Caco-2 (cell line): ENCODE measurements at regions not wholly inside any gene's neighbourhood (a gene's known extent, or its start where the extent isn't known, plus 50 kb on each side); places are given as distances from the start of the nearest gene placed in this dataset.
"Not testable (repeated sequence)": the region's sequence is repeated elsewhere in the genome, so short reads cannot be mapped to it uniquely, and the experiment has no call there.

ENCODE experiments used
- BruUV-seq: library from RNA; stranded (reverse); fragments of 400-500 nt; replicated peaks from 2 replicates; lab custom pipeline; 2021; lab: Mats Ljungman, UMichigan
- CTCF ChIA-PET: fragments of 300-600 bp; sonication (Branson Sonifier 250); formaldehyde crosslinking; loops from one replicate; lab custom pipeline; 2022; ENCODE audit warnings: antibody characterized with exemption; lab: Charles Lee
- POLR2A ChIA-PET: fragments of 300-600 bp; sonication (Branson Sonifier 250); formaldehyde crosslinking; loops from one replicate; lab custom pipeline; 2022; ENCODE audit warnings: antibody characterized with exemption; lab: Charles Lee
- DNase-seq, 2 experiments: peaks; one replicate each; pipeline versions ENCODE4 v3.0.0 to v3.0.0-alpha.2; 2020 to 2022
- H3K27me3 ChIP-seq: replicated peaks from 2 replicates; pipeline ENCODE4 v1.6.0; 2011; ENCODE audit warnings: low read length; ENCODE audit not compliant: control insufficient read depth, insufficient read depth
- H3K36me3 ChIP-seq: 2 replicates; pipeline ENCODE4 v1.5.1; 2011; ENCODE audit warnings: low read length; ENCODE audit not compliant: control insufficient read depth, insufficient read depth
- H3K4me1 ChIP-seq: fragments of 250-450 bp; sonication (Bioruptor Pico); 2 replicates; pipeline ENCODE4 v1.5.1; 2020; ENCODE audit warnings: mild to moderate bottlenecking
- H3K4me3 ChIP-seq: 2 replicates; pipeline ENCODE4 v1.5.1; 2011; ENCODE audit warnings: low read depth, mild to moderate bottlenecking, control low read depth, low read length
- H3K9me3 ChIP-seq: fragments of 250-450 bp; sonication (Bioruptor Pico); 2 replicates; pipeline ENCODE4 v1.5.1; 2020; ENCODE audit warnings: mild to moderate bottlenecking, moderate library complexity
- H3K27ac Mint-ChIP-seq: one replicate; pipeline ENCODE4 v1.8.0; 2022; ENCODE audit warnings: mixed read lengths; ENCODE audit not compliant: unreplicated experiment
- H3K27me3 Mint-ChIP-seq: one replicate; pipeline ENCODE4 v1.8.0; 2022; ENCODE audit warnings: mixed read lengths; ENCODE audit not compliant: insufficient read depth, unreplicated experiment
- H3K36me3 Mint-ChIP-seq: one replicate; pipeline ENCODE4 v1.8.0; 2022; ENCODE audit warnings: mild to moderate bottlenecking, mixed read lengths; ENCODE audit not compliant: insufficient read depth, unreplicated experiment
- H3K4me1 Mint-ChIP-seq: one replicate; pipeline ENCODE4 v1.8.0; 2022; ENCODE audit warnings: low read depth, mixed read lengths; ENCODE audit not compliant: unreplicated experiment
- H3K4me3 Mint-ChIP-seq: one replicate; pipeline ENCODE4 v1.8.0; 2022; ENCODE audit warnings: mild to moderate bottlenecking, moderate library complexity, mixed read lengths; ENCODE audit not compliant: unreplicated experiment
- H3K9me3 Mint-ChIP-seq: one replicate; pipeline ENCODE4 v1.8.0; 2022; ENCODE audit warnings: mixed read lengths; ENCODE audit not compliant: unreplicated experiment
- intact Hi-C: fragments of 100-400 bp; cut with micrococcal nuclease; formaldehyde crosslinking; loops from one replicate; pipeline ENCODE4 v1.10.0; 2022; ENCODE audit not compliant: unreplicated experiment
- TF ChIP-seq, protein P1 (sequence below), 2 experiments: fragments of 200-600 bp in 1 of 2; IDR thresholded peaks; 1 replicate in 1 of 2; 2 replicates in 1 of 2; pipeline versions ENCODE4 v1.5.1 to v1.8.0; 2011 to 2022; ENCODE audit warnings: antibody characterized with exemption in 1 of 2, control low read depth in 1 of 2, inconsistent platforms in 1 of 2, low read depth in 1 of 2, low read length in 1 of 2, mild to moderate bottlenecking in 1 of 2, moderate library complexity in 1 of 2; ENCODE audit not compliant: insufficient read depth in 1 of 2, severe bottlenecking in 1 of 2, unreplicated experiment in 1 of 2

DNA sequence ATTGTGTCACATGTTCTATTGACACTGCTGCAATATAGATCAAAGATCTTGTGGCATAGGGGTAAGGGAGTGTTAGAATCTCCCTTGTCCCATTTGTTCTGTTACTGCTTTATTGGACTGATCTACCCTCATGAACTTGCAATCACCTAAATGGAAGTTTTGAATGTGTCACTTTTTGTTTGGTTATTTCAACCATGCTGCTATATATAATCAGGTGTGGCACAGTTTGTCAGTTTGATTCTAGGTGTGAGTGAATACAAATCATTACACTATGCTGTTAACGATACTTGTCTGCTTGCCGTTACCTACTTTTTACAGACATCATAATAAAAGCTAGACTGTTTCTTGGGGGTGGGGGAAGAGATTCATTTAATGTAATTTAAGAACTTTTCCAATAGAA lies 82.6 kb downstream of the MAB21L3 start:
- H3K27me3 ChIP-seq, result no peaks in the 10 kb centered on the region
- no peak overlapping the region for H3K27ac Mint-ChIP-seq
- H3K36me3 ChIP-seq, result no peaks in the 10 kb centered on the region
- no peaks in the 10 kb centered on the region for H3K9me3 Mint-ChIP-seq
- DNase-seq, result no peak
- no TSS peak for BruUV-seq
- ChIA-PET POLR2A (no interaction called here), CTCF (interaction anchor here (1.3 kb wide), 1 partner anchor 55 kb away, joined by 7 read pairs; no protein-coding TSS in a partner anchor)
- intact Hi-C loops, result no loop called here
- no peak overlapping the region for H3K4me3 Mint-ChIP-seq
- no peaks in the 10 kb centered on the region for H3K36me3 Mint-ChIP-seq
- no peaks in the 10 kb centered on the region for H3K9me3 ChIP-seq
- H3K4me1 Mint-ChIP-seq, result no peaks in the 10 kb centered on the region
- H3K4me1 ChIP-seq, result no peaks in the 10 kb centered on the region
- no peaks in the 10 kb centered on the region for H3K27me3 Mint-ChIP-seq
- H3K4me3 ChIP-seq, result no peak overlapping the region
- TF ChIP-seq, protein P1, sequence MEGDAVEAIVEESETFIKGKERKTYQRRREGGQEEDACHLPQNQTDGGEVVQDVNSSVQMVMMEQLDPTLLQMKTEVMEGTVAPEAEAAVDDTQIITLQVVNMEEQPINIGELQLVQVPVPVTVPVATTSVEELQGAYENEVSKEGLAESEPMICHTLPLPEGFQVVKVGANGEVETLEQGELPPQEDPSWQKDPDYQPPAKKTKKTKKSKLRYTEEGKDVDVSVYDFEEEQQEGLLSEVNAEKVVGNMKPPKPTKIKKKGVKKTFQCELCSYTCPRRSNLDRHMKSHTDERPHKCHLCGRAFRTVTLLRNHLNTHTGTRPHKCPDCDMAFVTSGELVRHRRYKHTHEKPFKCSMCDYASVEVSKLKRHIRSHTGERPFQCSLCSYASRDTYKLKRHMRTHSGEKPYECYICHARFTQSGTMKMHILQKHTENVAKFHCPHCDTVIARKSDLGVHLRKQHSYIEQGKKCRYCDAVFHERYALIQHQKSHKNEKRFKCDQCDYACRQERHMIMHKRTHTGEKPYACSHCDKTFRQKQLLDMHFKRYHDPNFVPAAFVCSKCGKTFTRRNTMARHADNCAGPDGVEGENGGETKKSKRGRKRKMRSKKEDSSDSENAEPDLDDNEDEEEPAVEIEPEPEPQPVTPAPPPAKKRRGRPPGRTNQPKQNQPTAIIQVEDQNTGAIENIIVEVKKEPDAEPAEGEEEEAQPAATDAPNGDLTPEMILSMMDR (IDR thresholded peaks at IDR 0.05; ENCODE audit: insufficient read depth in 1 of 2, low read depth in 1 of 2, low read length in 1 of 2, severe bottlenecking in 1 of 2, unreplicated experiment in 1 of 2), result no peak

DNA sequence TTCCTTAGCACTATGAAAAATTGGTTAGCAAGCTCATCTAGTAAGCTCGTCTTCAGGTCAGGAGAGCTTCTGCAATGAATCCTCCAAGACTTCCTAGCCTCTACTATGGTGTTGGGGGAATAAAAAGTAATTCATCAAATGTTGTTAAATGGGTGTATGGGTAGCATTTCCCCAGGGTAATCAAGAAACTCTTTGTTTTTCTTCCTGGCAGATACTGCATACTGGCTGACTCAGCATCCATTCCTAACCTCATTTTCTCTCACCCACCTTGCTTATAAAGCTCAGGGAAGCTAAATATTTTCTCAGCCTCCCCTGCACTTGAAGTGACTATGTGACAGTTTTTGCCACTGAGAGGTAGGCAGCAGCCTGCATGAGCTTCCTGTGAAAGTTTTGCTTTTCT lies 83.4 kb downstream of the MAB21L3 start:
- Histone ChIP-seq H3K27me3 (no peaks in the 10 kb centered on the region), H3K9me3 (no peaks in the 10 kb centered on the region), H3K4me3 (no peak overlapping the region), H3K36me3 (no peaks in the 10 kb centered on the region), H3K4me1 (no peaks in the 10 kb centered on the region)
- TF ChIP-seq, protein P1 (IDR thresholded peaks at IDR 0.05; ENCODE audit: insufficient read depth in 1 of 2, low read depth in 1 of 2, low read length in 1 of 2, severe bottlenecking in 1 of 2, unreplicated experiment in 1 of 2), result no peak
- intact Hi-C loops, result no loop called here
- peaks cover 4% of the 10 kb centered on the region for H3K27me3 Mint-ChIP-seq
- BruUV-seq, result no TSS peak
- ChIA-PET CTCF (interaction anchor here (1.3 kb wide), 1 partner anchor 55 kb away, joined by 7 read pairs; no protein-coding TSS in a partner anchor), POLR2A (no interaction called here)
- no peaks in the 10 kb centered on the region for H3K36me3 Mint-ChIP-seq
- H3K27ac Mint-ChIP-seq, result no peak overlapping the region
- DNase-seq, result no peak
- no peaks in the 10 kb centered on the region for H3K4me1 Mint-ChIP-seq
- no peak overlapping the region for H3K4me3 Mint-ChIP-seq
- H3K9me3 Mint-ChIP-seq, result peaks cover 5% of the 10 kb centered on the region

DNA sequence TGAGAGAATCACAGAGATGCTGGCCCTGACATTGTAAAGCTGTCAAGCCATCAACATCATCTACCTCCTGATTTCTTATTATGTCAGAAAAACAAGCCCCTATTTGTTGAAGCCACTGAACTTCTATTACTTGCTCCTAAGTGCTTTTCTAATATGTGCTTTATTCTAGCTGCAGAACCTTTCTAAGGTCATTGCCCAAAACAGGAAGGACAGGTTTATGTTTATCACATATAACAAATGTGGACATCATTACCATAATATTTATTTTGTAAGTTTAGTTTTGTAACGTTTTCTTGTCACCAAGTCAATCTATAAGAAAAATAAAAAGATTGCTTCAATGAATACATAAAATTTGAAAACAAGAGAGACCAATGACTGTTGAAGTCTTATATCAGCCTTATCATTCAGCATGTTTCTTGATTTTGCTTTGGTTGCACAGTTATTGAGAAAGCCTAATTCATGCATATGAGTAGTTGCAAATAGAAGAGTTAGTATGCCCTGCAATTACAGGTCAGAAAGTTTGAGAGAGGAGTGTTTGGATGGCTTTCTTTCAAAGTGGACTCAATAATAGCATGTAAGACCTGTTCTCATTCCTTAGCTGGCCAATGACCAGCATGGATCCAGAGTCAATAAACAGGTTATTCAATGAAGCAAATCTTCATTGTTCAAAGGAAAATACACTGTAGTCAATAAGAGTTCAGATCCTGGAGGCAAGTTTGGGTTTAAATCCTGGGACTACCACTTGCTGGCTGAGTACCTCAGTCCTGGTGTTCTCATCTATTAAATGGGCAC lies 84.1 kb downstream of the MAB21L3 start:
- DNase-seq, result no peak

DNA sequence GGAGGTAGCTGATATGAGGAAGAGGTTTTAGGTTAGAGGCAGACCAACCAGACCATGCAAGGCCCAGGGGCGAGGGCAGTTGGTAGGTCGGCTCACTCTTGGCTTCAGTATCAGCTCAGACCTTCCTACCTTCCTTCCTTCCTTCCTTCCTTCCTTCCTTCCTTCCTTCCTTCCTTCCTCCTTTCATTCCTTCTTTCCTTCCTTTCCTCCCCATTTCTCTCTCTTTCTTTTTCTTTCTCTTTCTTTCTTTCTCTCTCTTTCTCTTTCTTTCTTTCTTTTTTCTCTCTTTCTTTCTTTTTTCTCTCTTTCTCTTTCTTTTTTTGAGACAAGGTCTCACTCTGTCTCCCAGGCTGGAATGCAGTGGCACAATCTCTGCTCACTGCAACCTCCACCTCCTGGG lies 89.1 kb downstream of the MAB21L3 start:
- H3K27me3 Mint-ChIP-seq, DNase-seq, H3K9me3 ChIP-seq, POLR2A ChIA-PET, H3K27ac Mint-ChIP-seq, H3K36me3 ChIP-seq, CTCF ChIA-PET, H3K4me3 Mint-ChIP-seq, H3K4me1 ChIP-seq, BruUV-seq, H3K4me1 Mint-ChIP-seq, H3K36me3 Mint-ChIP-seq, intact Hi-C loops, H3K27me3 ChIP-seq, H3K9me3 Mint-ChIP-seq, H3K4me3 ChIP-seq: not testable (repeated sequence)

More for the DNA sequence above, 84.1 kb downstream of the MAB21L3 start:
- BruUV-seq, result no TSS peak
- Mint-ChIP-seq H3K9me3 (peaks cover 8% of the 10 kb centered on the region), H3K4me1 (no peaks in the 10 kb centered on the region), H3K27ac (no peak overlapping the region), H3K36me3 (no peaks in the 10 kb centered on the region), H3K27me3 (peaks cover 4% of the 10 kb centered on the region), H3K4me3 (no peak overlapping the region)
- CTCF ChIA-PET, result interaction anchor here (1.3 kb wide), 1 partner anchor 56 kb away, joined by 7 read pairs; no protein-coding TSS in a partner anchor
- POLR2A ChIA-PET, result no interaction called here
- Histone ChIP-seq H3K36me3 (no peaks in the 10 kb centered on the region), H3K4me1 (no peaks in the 10 kb centered on the region), H3K27me3 (no peaks in the 10 kb centered on the region), H3K9me3 (no peaks in the 10 kb centered on the region), H3K4me3 (no peak overlapping the region)
- intact Hi-C loops, result no loop called here
- TF ChIP-seq, protein P1 (IDR thresholded peaks at IDR 0.05; ENCODE audit: insufficient read depth in 1 of 2, low read depth in 1 of 2, low read length in 1 of 2, severe bottlenecking in 1 of 2, unreplicated experiment in 1 of 2), result no peak
